Endothelial cell of umbilical vein (primary cell): ENCODE measurements at regions not wholly inside any gene's neighbourhood (a gene's known extent, or its start where the extent isn't known, plus 50 kb on each side); places are given as distances from the start of the nearest gene placed in this dataset.

Experiments
- BruUV-seq: library from RNA; stranded (reverse); fragments of 400-500 nt; replicated peaks from 2 replicates; lab custom pipeline; 2021; lab: Mats Ljungman, UMichigan
- CTCF ChIA-PET: fragments of 300-600, 350-600 bp; sonication (Branson Sonifier 250); formaldehyde crosslinking; loops from one replicate; lab custom pipeline; 2021; ENCODE audit warnings: antibody characterized with exemption, inconsistent platforms; lab: Charles Lee
- POLR2A ChIA-PET: fragments of 300-600, 350-600 bp; sonication (Branson Sonifier 250); formaldehyde crosslinking; loops from one replicate; lab custom pipeline; 2021; ENCODE audit warnings: antibody characterized with exemption, inconsistent platforms; lab: Charles Lee
- DNase-seq: peaks from one replicate; pipeline ENCODE4 v3.0.0-alpha.2; 2011; ENCODE audit warnings: low read depth, low spot score
- FAIRE-seq: peaks from 2 replicates; lab custom pipeline; 2011; peaks lifted over from hg19 to GRCh38; lab: Jason Lieb, UNC
- H2AFZ ChIP-seq: 2 replicates; pipeline ENCODE4 v1.6.0; 2012; ENCODE audit warnings: low read depth, low read length, control low read depth, inconsistent platforms
- H3K27ac ChIP-seq: 2 replicates; pipeline ENCODE4 v1.5.1; 2011; ENCODE audit warnings: low read depth, mild to moderate bottlenecking, control low read depth, low read length, moderate library complexity; ENCODE audit not compliant: insufficient read depth
- H3K27me3 ChIP-seq, 2 experiments: 2 replicates each; pipeline versions ENCODE4 v1.6.0 to v1.6.1; 2011; ENCODE audit warnings: low read length in 2 of 2, mixed read lengths in 1 of 2; ENCODE audit not compliant: control insufficient read depth in 2 of 2, insufficient read depth in 2 of 2
- H3K36me3 ChIP-seq, 2 experiments: 2 replicates in 1 of 2; 3 replicates in 1 of 2; pipeline ENCODE4 v1.5.1; 2011; ENCODE audit warnings: low read length in 2 of 2, mild to moderate bottlenecking in 1 of 2, moderate library complexity in 1 of 2; ENCODE audit not compliant: control insufficient read depth in 2 of 2, insufficient read depth in 2 of 2; ENCODE audit errors: extremely low read depth in 1 of 2
- H3K4me1 ChIP-seq: 3 replicates; pipeline ENCODE4 v1.5.1; 2011; ENCODE audit warnings: mild to moderate bottlenecking, low read length; ENCODE audit not compliant: control insufficient read depth, insufficient read depth; ENCODE audit errors: extremely low read depth
- H3K4me2 ChIP-seq: 2 replicates; pipeline ENCODE4 v1.6.1; 2011; ENCODE audit warnings: low read length, control low read depth, mixed read lengths; ENCODE audit not compliant: insufficient read depth
- H3K4me3 ChIP-seq, 3 experiments: fragments of 200-600 bp in 1 of 3; sonication (generic), shearing (Covaris generic) in 1 of 3; replicated peaks in 1 of 3; 2 replicates each; pipeline ENCODE4 v1.5.1; 2011 to 2016; ENCODE audit warnings: control low read depth in 3 of 3, low read length in 3 of 3, mild to moderate bottlenecking in 2 of 3, inconsistent platforms in 1 of 3, low read depth in 1 of 3, moderate library complexity in 1 of 3; ENCODE audit not compliant: insufficient read depth in 1 of 3
- H3K79me2 ChIP-seq: 2 replicates; pipeline ENCODE4 v1.6.0; 2012; ENCODE audit warnings: low read length, inconsistent platforms; ENCODE audit not compliant: control insufficient read depth, insufficient read depth
- H3K9ac ChIP-seq: replicated peaks from 2 replicates; pipeline ENCODE3; 2011; ENCODE audit warnings: low read length, control low read depth; ENCODE audit not compliant: insufficient read depth; ENCODE audit errors: extremely low read depth
- H3K9me1 ChIP-seq: replicated peaks from 3 replicates; pipeline ENCODE4 v1.6.0; 2011; ENCODE audit warnings: mild to moderate bottlenecking, low read length; ENCODE audit not compliant: control insufficient read depth, insufficient read depth; ENCODE audit errors: extremely low read depth
- H3K9me3 ChIP-seq: replicated peaks from 2 replicates; pipeline ENCODE4 v1.5.1; 2012; ENCODE audit warnings: low read length, inconsistent platforms; ENCODE audit not compliant: control insufficient read depth, insufficient read depth
- H4K20me1 ChIP-seq: replicated peaks from 2 replicates; pipeline ENCODE3; 2011; ENCODE audit warnings: mild to moderate bottlenecking, low read length; ENCODE audit not compliant: control insufficient read depth, insufficient read depth; ENCODE audit errors: extremely low read depth
- EZH2 ChIP-seq: IDR thresholded peaks from 2 replicates; pipeline ENCODE4 v1.6.1; 2012; ENCODE audit warnings: borderline replicate concordance, low read depth, mild to moderate bottlenecking, moderate library complexity, low read length, inconsistent platforms; ENCODE audit not compliant: severe bottlenecking
- FOS ChIP-seq: IDR thresholded peaks from 2 replicates; pipeline ENCODE4 v1.6.1; 2011; ENCODE audit warnings: mild to moderate bottlenecking, low read length, moderate library complexity, borderline replicate concordance; ENCODE audit not compliant: insufficient read depth
- GATA2 ChIP-seq: IDR thresholded peaks from 2 replicates; pipeline ENCODE4 v1.7.0; 2011; ENCODE audit warnings: low read depth, mild to moderate bottlenecking, moderate library complexity, mixed read lengths, low read length; ENCODE audit not compliant: insufficient read length, insufficient read depth
- JUN ChIP-seq: IDR thresholded peaks from 2 replicates; pipeline ENCODE4 v1.6.1; 2011; ENCODE audit warnings: borderline replicate concordance, low read depth; ENCODE audit not compliant: insufficient read length, insufficient read depth
- MAX ChIP-seq: IDR thresholded peaks from 2 replicates; pipeline ENCODE4 v1.6.1; 2011; ENCODE audit not compliant: insufficient read depth, insufficient read length
- MYC ChIP-seq: IDR thresholded peaks from one replicate; pipeline ENCODE4 v1.6.1; 2011; ENCODE audit warnings: mild to moderate bottlenecking, low read depth, low read length
- POLR2A ChIP-seq: IDR thresholded peaks from 2 replicates; pipeline ENCODE4 v1.6.1; 2012; ENCODE audit warnings: low read depth, mild to moderate bottlenecking, control low read depth, low read length
- POLR2AphosphoS5 ChIP-seq: IDR thresholded peaks from 2 replicates; pipeline ENCODE4 v1.6.1; 2012; ENCODE audit warnings: low read depth, mild to moderate bottlenecking, control low read depth, low read length, moderate library complexity; ENCODE audit not compliant: insufficient read depth
- dilution Hi-C: fragments of 300-500 bp; cut with MboI; formaldehyde crosslinking; loops from one replicate; pipeline ENCODE4 v1.15.0; 2019; ENCODE audit warnings: low sequenced_read_pairs; ENCODE audit not compliant: extremely low pct_ligation_motif_present
- intact Hi-C: fragments of 100-400 bp; cut with micrococcal nuclease; formaldehyde crosslinking; loops from one replicate; pipeline ENCODE4 v1.10.0; 2022
- TF ChIP-seq, protein P1 (sequence below), 2 donors: IDR thresholded peaks; 1 replicate in 1 of 2; 2 replicates in 1 of 2; pipeline ENCODE4 v1.5.1; 2011; ENCODE audit warnings: low read length in 2 of 2, mild to moderate bottlenecking in 2 of 2, moderate library complexity in 2 of 2, control low read depth in 1 of 2, inconsistent platforms in 1 of 2, low read depth in 1 of 2; ENCODE audit not compliant: insufficient read depth in 1 of 2; ENCODE audit errors: extremely low read depth in 1 of 2

DNA sequence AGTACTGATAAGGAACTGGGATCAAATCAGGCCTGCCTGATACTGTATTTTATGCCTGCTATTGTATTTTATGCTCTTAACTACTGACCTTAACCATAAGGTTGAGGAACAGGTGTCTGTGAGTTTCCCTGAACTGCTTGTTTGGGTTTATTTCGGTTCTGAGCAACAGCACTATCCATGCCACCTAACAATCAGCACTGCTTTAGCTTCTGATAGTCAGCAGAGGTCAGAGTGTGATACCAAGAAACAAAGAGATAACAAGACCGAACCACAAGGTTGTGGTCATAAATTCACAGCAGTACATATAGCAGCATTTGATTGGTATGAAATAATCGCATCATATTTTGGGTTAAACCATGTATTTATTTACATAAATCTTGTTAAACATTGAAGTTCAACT lies 362.2 kb downstream of the FGF13 start:
- Histone ChIP-seq H3K4me3 (no peak overlapping the region), H3K79me2 (no peaks in the 10 kb centered on the region), H3K9ac (no peak overlapping the region), H3K27ac (no peak overlapping the region), H3K9me1 (no peaks in the 10 kb centered on the region), H4K20me1 (no peaks in the 10 kb centered on the region), H3K9me3 (no peaks in the 10 kb centered on the region), H3K4me1 (no peaks in the 10 kb centered on the region), H3K4me2 (no peak overlapping the region), H3K27me3 (no peaks in the 10 kb centered on the region), H3K36me3 (no peaks in the 10 kb centered on the region), H2AFZ (no peak overlapping the region)
- CTCF ChIA-PET = no interaction called here
- FAIRE-seq = no peak
- POLR2A ChIA-PET = no interaction called here
- dilution Hi-C loops (no loop called here), intact Hi-C loops (no loop called here)
- no TSS peak for BruUV-seq
- TF ChIP-seq POLR2AphosphoS5 (no peak), FOS (no peak), MYC (no peak), POLR2A (no peak), GATA2 (no peak), MAX (no peak), JUN (no peak), EZH2 (no peak)
- TF ChIP-seq, protein P1, sequence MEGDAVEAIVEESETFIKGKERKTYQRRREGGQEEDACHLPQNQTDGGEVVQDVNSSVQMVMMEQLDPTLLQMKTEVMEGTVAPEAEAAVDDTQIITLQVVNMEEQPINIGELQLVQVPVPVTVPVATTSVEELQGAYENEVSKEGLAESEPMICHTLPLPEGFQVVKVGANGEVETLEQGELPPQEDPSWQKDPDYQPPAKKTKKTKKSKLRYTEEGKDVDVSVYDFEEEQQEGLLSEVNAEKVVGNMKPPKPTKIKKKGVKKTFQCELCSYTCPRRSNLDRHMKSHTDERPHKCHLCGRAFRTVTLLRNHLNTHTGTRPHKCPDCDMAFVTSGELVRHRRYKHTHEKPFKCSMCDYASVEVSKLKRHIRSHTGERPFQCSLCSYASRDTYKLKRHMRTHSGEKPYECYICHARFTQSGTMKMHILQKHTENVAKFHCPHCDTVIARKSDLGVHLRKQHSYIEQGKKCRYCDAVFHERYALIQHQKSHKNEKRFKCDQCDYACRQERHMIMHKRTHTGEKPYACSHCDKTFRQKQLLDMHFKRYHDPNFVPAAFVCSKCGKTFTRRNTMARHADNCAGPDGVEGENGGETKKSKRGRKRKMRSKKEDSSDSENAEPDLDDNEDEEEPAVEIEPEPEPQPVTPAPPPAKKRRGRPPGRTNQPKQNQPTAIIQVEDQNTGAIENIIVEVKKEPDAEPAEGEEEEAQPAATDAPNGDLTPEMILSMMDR (IDR thresholded peaks at IDR 0.05; ENCODE audit: extremely low read depth in 1 of 2, insufficient read depth in 1 of 2, low read depth in 1 of 2, low read length in 2 of 2) = no peak
- DNase-seq = no peak
